Keratinocyte (primary cell): ENCODE measurements at regions not wholly inside any gene's neighbourhood (a gene's known extent, or its start where the extent isn't known, plus 50 kb on each side); places are given as distances from the start of the nearest gene placed in this dataset.

ENCODE experiments used
- DNase-seq: peaks from one replicate; pipeline ENCODE4 v3.0.0-alpha.2; 2011; ENCODE audit warnings: low read depth, missing footprints, low spot score
- FAIRE-seq: peaks from 2 replicates; lab custom pipeline; 2011; peaks lifted over from hg19 to GRCh38; lab: Jason Lieb, UNC
- H2AFZ ChIP-seq: 2 replicates; pipeline ENCODE4 v1.6.0; 2012; ENCODE audit warnings: low read length, control low read depth, inconsistent platforms; ENCODE audit not compliant: control insufficient read depth
- H3K27ac ChIP-seq: 2 replicates; pipeline ENCODE4 v1.5.1; 2011; ENCODE audit warnings: low read length; ENCODE audit not compliant: control insufficient read depth, insufficient read depth
- H3K27me3 ChIP-seq: 3 replicates; pipeline ENCODE4 v1.6.0; 2011; ENCODE audit warnings: low read length; ENCODE audit not compliant: control insufficient read depth, insufficient read depth; ENCODE audit errors: extremely low read depth
- H3K36me3 ChIP-seq, 2 experiments: 2 replicates in 1 of 2; 3 replicates in 1 of 2; pipeline ENCODE4 v1.5.1; 2011; ENCODE audit warnings: low read length in 2 of 2, mild to moderate bottlenecking in 1 of 2; ENCODE audit not compliant: control insufficient read depth in 2 of 2, insufficient read depth in 2 of 2; ENCODE audit errors: extremely low read depth in 1 of 2
- H3K4me1 ChIP-seq: 3 replicates; pipeline ENCODE4 v1.5.1; 2011; ENCODE audit warnings: low read length; ENCODE audit not compliant: control insufficient read depth, insufficient read depth; ENCODE audit errors: extremely low read depth
- H3K4me2 ChIP-seq: 3 replicates; pipeline ENCODE4 v1.6.0; 2011; ENCODE audit warnings: low read depth, low read length; ENCODE audit not compliant: control insufficient read depth, insufficient read depth; ENCODE audit errors: extremely low read depth
- H3K4me3 ChIP-seq, 3 experiments: fragments of 200-600 bp in 1 of 3; sonication (generic) in 1 of 3; 2 replicates in 2 of 3; 3 replicates in 1 of 3; pipeline ENCODE4 v1.5.1; 2011 to 2016; ENCODE audit warnings: low read length in 3 of 3, mild to moderate bottlenecking in 3 of 3, control low read depth in 2 of 3, inconsistent platforms in 1 of 3, low read depth in 1 of 3, mixed read lengths in 1 of 3, mixed run types in 1 of 3, moderate library complexity in 1 of 3; ENCODE audit not compliant: control insufficient read depth in 2 of 3, insufficient read depth in 2 of 3; ENCODE audit errors: extremely low read depth in 1 of 3
- H3K79me2 ChIP-seq: 2 replicates; pipeline ENCODE4 v1.6.0; 2012; ENCODE audit warnings: low read length; ENCODE audit not compliant: control insufficient read depth, insufficient read depth
- H3K9ac ChIP-seq: 3 replicates; pipeline ENCODE4 v1.6.0; 2011; ENCODE audit warnings: low read length; ENCODE audit not compliant: control insufficient read depth, insufficient read depth; ENCODE audit errors: extremely low read depth
- H3K9me1 ChIP-seq: 3 replicates; pipeline ENCODE4 v1.6.0; 2011; ENCODE audit warnings: low read length; ENCODE audit not compliant: control insufficient read depth, insufficient read depth; ENCODE audit errors: extremely low read depth
- H3K9me3 ChIP-seq: 2 replicates; pipeline ENCODE4 v1.5.1; 2012; ENCODE audit warnings: low read depth, low read length; ENCODE audit not compliant: control insufficient read depth
- H4K20me1 ChIP-seq: 3 replicates; pipeline ENCODE4 v1.6.0; 2011; ENCODE audit warnings: low read length; ENCODE audit not compliant: control insufficient read depth, insufficient read depth; ENCODE audit errors: extremely low read depth
- CTCF ChIP-seq, 3 experiments: IDR thresholded peaks in 1 of 3; conservative IDR thresholded peaks in 1 of 3; optimal IDR thresholded peaks in 1 of 3; 2 replicates in 2 of 3; 3 replicates in 1 of 3; pipeline versions ENCODE3 to v1.5.1; 2011; ENCODE audit warnings: low read length in 3 of 3, mild to moderate bottlenecking in 3 of 3, moderate library complexity in 2 of 3, control low read depth in 1 of 3, inconsistent platforms in 1 of 3; ENCODE audit not compliant: insufficient read depth in 2 of 3; ENCODE audit errors: extremely low read depth in 1 of 3
- EZH2 ChIP-seq: IDR thresholded peaks from one replicate; pipeline ENCODE4 v1.6.1; 2012; ENCODE audit warnings: inconsistent platforms, mild to moderate bottlenecking, low read length, moderate library complexity
- dilution Hi-C: fragments of 300-500 bp; cut with MboI; formaldehyde crosslinking; loops from one replicate; pipeline ENCODE4 v1.7.0; 2020; ENCODE audit warnings: low sequenced_read_pairs; ENCODE audit not compliant: extremely low pct_ligation_motif_present

GRCh38 chr13:97866346-97866745, 87.1 kb upstream of the IPO5 start:
- Histone ChIP-seq H3K36me3 (no peaks in the 10 kb centered on the region), H3K27ac (no peak overlapping the region), H3K4me1 (no peaks in the 10 kb centered on the region), H3K4me3 (no peak overlapping the region), H3K4me2 (no peak overlapping the region), H2AFZ (no peak overlapping the region), H3K9ac (no peak overlapping the region), H3K27me3 (no peaks in the 10 kb centered on the region), H3K79me2 (no peaks in the 10 kb centered on the region), H3K9me1 (no peaks in the 10 kb centered on the region), H4K20me1 (no peaks in the 10 kb centered on the region), H3K9me3 (no peaks in the 10 kb centered on the region)
- dilution Hi-C loops = no loop called here
- FAIRE-seq (no peak), DNase-seq (no peak)
- TF ChIP-seq CTCF (optimal IDR thresholded peaks at IDR 0.05 in 1 of 3, IDR thresholded peaks at IDR 0.05 in 1 of 3, conservative IDR thresholded peaks at IDR 0.05 in 1 of 3; ENCODE audit: extremely low read depth in 1 of 3, insufficient read depth in 2 of 3, low read length in 3 of 3) (no peak), EZH2 (no peak)

GRCh38 chr13:97866751-97867150, 86.7 kb upstream of the IPO5 start:
- Histone ChIP-seq H3K27me3 (no peaks in the 10 kb centered on the region), H3K4me3 (no peak overlapping the region), H2AFZ (no peak overlapping the region), H3K4me2 (no peak overlapping the region), H3K9me3 (no peaks in the 10 kb centered on the region), H3K4me1 (no peaks in the 10 kb centered on the region), H3K9ac (no peak overlapping the region), H3K9me1 (no peaks in the 10 kb centered on the region), H3K27ac (no peak overlapping the region), H3K36me3 (no peaks in the 10 kb centered on the region), H3K79me2 (no peaks in the 10 kb centered on the region), H4K20me1 (no peaks in the 10 kb centered on the region)
- FAIRE-seq = no peak
- dilution Hi-C loops = no loop called here
- TF ChIP-seq CTCF (optimal IDR thresholded peaks at IDR 0.05 in 1 of 3, IDR thresholded peaks at IDR 0.05 in 1 of 3, conservative IDR thresholded peaks at IDR 0.05 in 1 of 3; ENCODE audit: extremely low read depth in 1 of 3, insufficient read depth in 2 of 3, low read length in 3 of 3) (no peak), EZH2 (no peak)
- DNase-seq = no peak
